Ectodermal cell (in vitro differentiated cells): ENCODE measurements at regions not wholly inside any gene's neighbourhood (a gene's known extent, or its start where the extent isn't known, plus 50 kb on each side); places are given as distances from the start of the nearest gene placed in this dataset.

Experiments used
- H3K27ac ChIP-seq: 2 replicates; pipeline ENCODE4 v1.7.0; 2013; ENCODE audit warnings: mild to moderate bottlenecking, low read depth, low read length; ENCODE audit not compliant: insufficient read depth, poor library complexity, severe bottlenecking
- H3K27me3 ChIP-seq: 2 replicates; pipeline ENCODE4 v1.7.0; 2013; ENCODE audit warnings: mild to moderate bottlenecking, low read length; ENCODE audit not compliant: insufficient read depth, control insufficient read depth, poor library complexity, severe bottlenecking
- H3K36me3 ChIP-seq: one replicate; pipeline ENCODE4 v1.7.0; 2013; ENCODE audit warnings: low read length; ENCODE audit not compliant: control insufficient read depth, insufficient read depth
- H3K4me1 ChIP-seq: one replicate; pipeline ENCODE4 v1.7.0; 2013; ENCODE audit warnings: low read length; ENCODE audit not compliant: control insufficient read depth, insufficient read depth
- H3K4me3 ChIP-seq: 2 replicates; pipeline ENCODE4 v1.7.0; 2013; ENCODE audit warnings: low read depth, low read length, control low read depth; ENCODE audit not compliant: insufficient read depth
- H3K9me3 ChIP-seq: 2 replicates; pipeline ENCODE4 v1.7.0; 2013; ENCODE audit warnings: mild to moderate bottlenecking, low read length, moderate library complexity; ENCODE audit not compliant: control insufficient read depth
- WGBS, 2 experiments: methylation state at CpG; one replicate each; pipeline ENCODE4 v1.1.7; 2013; ENCODE audit warnings: missing lambda C conversion rate in 2 of 2; 5-methylcytosine and 5-hydroxymethylcytosine counted together

GRCh38 chr7:67408109-67408508, 411.5 kb downstream of the TYW1 start:
- H3K27ac ChIP-seq, result no peak overlapping the region
- H3K9me3 ChIP-seq, result no peaks in the 10 kb centered on the region
- H3K36me3 ChIP-seq, result no peaks in the 10 kb centered on the region
- H3K4me3 ChIP-seq, result no peak overlapping the region
- no peaks in the 10 kb centered on the region for H3K27me3 ChIP-seq
- H3K4me1 ChIP-seq, result no peaks in the 10 kb centered on the region

- H3K27ac ChIP-seq, result no peak overlapping the region
- WGBS, 2 experiments, result 71 to 79% methylated on average over 3 of the region's 3 CpGs
- H3K27me3 ChIP-seq, result no peaks in the 10 kb centered on the region
- no peak overlapping the region for H3K4me3 ChIP-seq
- H3K4me1 ChIP-seq, result no peaks in the 10 kb centered on the region
- no peaks in the 10 kb centered on the region for H3K9me3 ChIP-seq
- no peaks in the 10 kb centered on the region for H3K36me3 ChIP-seq
These were observed 417.0 kb downstream of the TYW1 start for GRCh38 chr7:67413670-67414069.

- 93 to 95% methylated on average over 6 of the region's 6 CpGs for WGBS, 2 experiments
- Histone ChIP-seq H3K27me3 (no peaks in the 10 kb centered on the region), H3K4me1 (no peaks in the 10 kb centered on the region), H3K27ac (no peak overlapping the region), H3K4me3 (no peak overlapping the region), H3K9me3 (no peaks in the 10 kb centered on the region), H3K36me3 (no peaks in the 10 kb centered on the region)
These were observed 418.2 kb downstream of the TYW1 start for GRCh38 chr7:67414858-67415257.

GRCh38 chr7:67422601-67423000, 426.0 kb downstream of the TYW1 start:
- no peaks in the 10 kb centered on the region for H3K9me3 ChIP-seq
- no peaks in the 10 kb centered on the region for H3K27me3 ChIP-seq
- H3K4me1 ChIP-seq, result no peaks in the 10 kb centered on the region
- no peak overlapping the region for H3K4me3 ChIP-seq
- whole genome bisulfite sequencing, 2 experiments, result 93 to 94% methylated on average over 7 of the region's 7 CpGs
- H3K27ac ChIP-seq, result no peak overlapping the region
- H3K36me3 ChIP-seq, result no peaks in the 10 kb centered on the region

DNA sequence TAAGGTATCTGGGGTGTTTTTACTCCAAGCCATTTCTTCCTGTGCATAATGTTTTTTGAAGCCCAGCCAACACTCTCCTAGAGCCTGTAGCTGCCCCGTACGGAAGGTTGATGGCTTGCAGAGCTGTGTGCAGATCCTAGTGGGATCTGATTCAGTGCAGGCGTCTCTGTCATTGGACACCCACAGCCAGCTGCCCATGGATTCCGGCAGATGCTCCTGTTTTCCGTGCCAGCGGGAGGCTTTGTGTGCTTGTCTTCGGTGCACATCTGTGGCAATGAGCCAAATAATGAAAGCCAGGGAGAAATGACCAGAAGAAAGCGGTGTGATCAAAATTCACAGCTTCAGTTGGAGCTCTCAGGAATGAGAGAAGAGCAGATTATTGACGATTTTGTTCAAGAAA, 426.4 kb downstream of the TYW1 start:
- Histone ChIP-seq H3K9me3 (no peaks in the 10 kb centered on the region), H3K4me1 (no peaks in the 10 kb centered on the region), H3K27ac (no peak overlapping the region), H3K27me3 (no peaks in the 10 kb centered on the region), H3K36me3 (no peaks in the 10 kb centered on the region), H3K4me3 (no peak overlapping the region)
- 82% methylated on average over 8 of the region's 9 CpGs for WGBS, 2 experiments

DNA sequence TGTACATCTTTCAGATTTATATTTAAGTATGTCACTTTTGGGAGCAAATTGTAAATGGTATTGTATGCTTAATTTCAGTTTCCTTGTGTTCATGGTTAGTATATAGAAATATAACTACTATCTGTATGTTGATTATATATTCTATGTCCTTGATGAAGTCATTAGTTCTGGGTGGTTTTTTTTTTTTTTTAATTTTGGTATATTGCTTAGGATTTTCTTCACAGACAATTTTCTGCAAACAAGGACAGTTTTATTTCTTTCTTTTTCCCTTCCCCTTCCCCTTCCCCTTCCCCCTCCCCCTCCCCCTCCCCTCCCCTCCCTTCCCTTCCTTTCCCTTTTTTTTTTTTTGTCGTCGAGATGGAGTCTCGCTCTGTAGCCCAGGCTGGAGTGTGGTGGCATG, 430.0 kb downstream of the TYW1 start:
- 70 to 84% methylated on average over 3 of the region's 3 CpGs for WGBS, 2 experiments
- no peaks in the 10 kb centered on the region for H3K4me1 ChIP-seq
- no peaks in the 10 kb centered on the region for H3K9me3 ChIP-seq
- no peaks in the 10 kb centered on the region for H3K36me3 ChIP-seq
- H3K27me3 ChIP-seq, result no peaks in the 10 kb centered on the region
- H3K4me3 ChIP-seq, result no peak overlapping the region
- no peak overlapping the region for H3K27ac ChIP-seq

- H3K4me1 ChIP-seq, result no peaks in the 10 kb centered on the region
- no peaks in the 10 kb centered on the region for H3K9me3 ChIP-seq
- 90 to 96% methylated on average over 4 of the region's 4 CpGs for WGBS, 2 experiments
- H3K4me3 ChIP-seq, result no peak overlapping the region
- no peaks in the 10 kb centered on the region for H3K27me3 ChIP-seq
- H3K36me3 ChIP-seq, result no peaks in the 10 kb centered on the region
- H3K27ac ChIP-seq, result no peak overlapping the region
These were observed 433.1 kb downstream of the TYW1 start for GRCh38 chr7:67429735-67430134.

DNA sequence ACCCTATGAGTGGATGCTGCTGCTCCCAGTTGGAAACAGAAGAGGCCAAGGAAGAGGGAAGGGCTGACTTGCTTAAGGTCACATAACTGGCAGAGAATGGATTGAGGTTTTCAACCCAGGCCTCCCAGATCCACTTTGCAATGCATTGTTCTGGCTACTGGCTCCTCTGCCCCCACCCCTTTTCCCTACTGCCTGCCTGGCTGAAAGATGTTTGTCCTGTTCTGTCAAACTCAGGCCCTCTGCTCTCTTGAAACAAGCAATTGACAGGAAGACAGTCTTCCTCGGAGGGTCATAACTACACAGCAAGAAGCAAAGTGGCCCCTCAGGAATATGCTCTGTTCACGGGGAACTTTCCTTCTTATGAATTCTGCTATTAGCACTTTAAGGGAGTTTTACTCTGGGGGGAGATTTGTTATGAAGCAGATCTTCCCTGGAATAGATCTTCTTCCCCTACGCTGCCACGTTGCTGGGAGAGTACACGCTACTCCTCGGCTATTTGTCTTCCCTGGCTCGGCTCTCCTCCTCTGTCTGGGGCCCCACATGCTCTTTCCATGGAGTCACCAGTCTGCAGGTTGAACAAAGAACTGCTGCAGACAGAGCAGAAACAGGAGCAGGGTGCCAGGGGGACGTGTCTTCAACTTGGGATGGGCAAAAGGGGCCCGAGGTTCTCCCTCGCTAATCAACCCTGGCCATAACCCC, 436.1 kb downstream of the TYW1 start:
- no peak overlapping the region for H3K27ac ChIP-seq
- H3K4me3 ChIP-seq, result no peak overlapping the region
- no peaks in the 10 kb centered on the region for H3K36me3 ChIP-seq
- no peaks in the 10 kb centered on the region for H3K27me3 ChIP-seq
- WGBS, 2 experiments, result 90 to 93% methylated on average over 10 of the region's 10 CpGs
- no peaks in the 10 kb centered on the region for H3K9me3 ChIP-seq
- H3K4me1 ChIP-seq, result no peaks in the 10 kb centered on the region

DNA sequence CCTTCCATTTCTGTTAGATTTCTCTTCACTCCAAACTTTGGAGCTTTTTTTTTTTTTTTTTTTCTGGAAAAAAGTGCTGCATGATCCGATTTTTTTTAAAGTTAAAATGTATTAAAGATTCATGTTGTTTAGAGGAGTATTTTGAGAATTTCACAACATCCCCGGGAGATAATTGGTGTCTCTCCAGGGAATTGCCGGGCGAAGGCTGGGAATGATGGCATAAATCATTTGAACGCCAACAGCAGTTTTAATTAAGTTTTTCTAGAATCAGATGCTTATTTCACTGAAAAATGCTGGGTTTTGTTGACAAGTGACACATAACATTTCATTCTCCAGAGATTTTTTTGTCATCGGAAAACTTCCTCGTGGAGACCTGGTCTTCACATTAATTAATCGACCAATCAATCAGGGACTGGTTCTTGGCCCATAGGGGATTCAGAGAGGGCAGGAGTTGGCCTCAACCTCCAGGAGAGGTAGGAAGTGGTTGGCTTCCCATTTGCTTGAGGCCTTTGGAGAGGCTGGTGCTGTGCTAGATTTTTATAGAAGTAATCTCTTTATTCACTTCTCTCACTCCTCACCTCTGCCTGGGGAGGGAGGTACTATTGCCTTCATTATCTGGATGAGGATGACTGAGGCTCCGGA, 439.4 kb downstream of the TYW1 start:
- no peaks in the 10 kb centered on the region for H3K36me3 ChIP-seq
- no peaks in the 10 kb centered on the region for H3K27me3 ChIP-seq
- H3K4me1 ChIP-seq, result peaks cover 20% of the 10 kb centered on the region
- no peak overlapping the region for H3K4me3 ChIP-seq
- WGBS, 2 experiments, result 94 to 96% methylated on average over 9 of the region's 9 CpGs
- no peak overlapping the region for H3K27ac ChIP-seq
- H3K9me3 ChIP-seq, result no peaks in the 10 kb centered on the region

DNA sequence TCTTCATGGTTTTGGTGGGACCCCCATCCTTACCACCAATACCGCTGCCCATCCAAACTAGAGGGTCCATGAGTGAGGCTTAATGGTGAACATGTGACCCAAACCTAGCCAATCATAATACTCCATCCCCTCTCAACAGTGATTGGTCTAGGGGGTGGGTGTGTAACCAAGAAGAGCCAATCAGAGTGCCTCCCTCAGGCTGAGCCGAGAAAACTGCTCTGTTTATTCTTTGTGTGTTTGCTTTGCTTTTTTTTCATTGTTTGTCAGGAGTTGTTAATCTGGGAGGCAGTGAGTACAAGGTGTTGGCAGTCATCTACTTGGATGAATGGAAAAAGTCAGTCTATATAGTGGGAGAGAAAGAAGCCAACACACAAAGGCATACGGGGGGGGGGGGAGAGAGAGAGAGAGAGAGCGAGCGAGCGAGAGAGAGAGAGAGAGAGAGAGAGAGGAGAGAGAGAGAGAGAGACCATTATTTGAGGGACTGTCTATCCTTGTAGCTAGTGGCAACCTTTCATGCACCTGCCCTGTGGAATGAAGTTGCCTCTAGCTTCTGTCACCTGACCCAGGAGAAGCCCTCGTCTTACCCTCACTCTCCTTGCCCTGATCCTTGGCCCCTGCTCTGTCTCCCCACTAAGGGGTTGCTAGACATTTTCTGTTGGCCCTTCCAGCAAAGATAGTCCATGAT, 441.7 kb downstream of the TYW1 start:
- Histone ChIP-seq H3K4me1 (peaks cover 20% of the 10 kb centered on the region), H3K27me3 (no peaks in the 10 kb centered on the region), H3K36me3 (no peaks in the 10 kb centered on the region), H3K27ac (peak overlapping the region; percentile 52), H3K9me3 (no peaks in the 10 kb centered on the region), H3K4me3 (no peak overlapping the region)
- 88 to 89% methylated on average over 6 to 7 of the region's 7 CpGs for WGBS, 2 experiments
